GM19043 (cell line): ENCODE measurements at regions not wholly inside any gene's neighbourhood (a gene's known extent, or its start where the extent isn't known, plus 50 kb on each side); places are given as distances from the start of the nearest gene placed in this dataset.

Source experiments
- ATAC-seq: cut with Tn5 transposase; IDR thresholded peaks from one replicate; pipeline ENCODE4 v1.9.1; 2021; ENCODE audit warnings: low read depth; ENCODE audit not compliant: unreplicated experiment

DNA sequence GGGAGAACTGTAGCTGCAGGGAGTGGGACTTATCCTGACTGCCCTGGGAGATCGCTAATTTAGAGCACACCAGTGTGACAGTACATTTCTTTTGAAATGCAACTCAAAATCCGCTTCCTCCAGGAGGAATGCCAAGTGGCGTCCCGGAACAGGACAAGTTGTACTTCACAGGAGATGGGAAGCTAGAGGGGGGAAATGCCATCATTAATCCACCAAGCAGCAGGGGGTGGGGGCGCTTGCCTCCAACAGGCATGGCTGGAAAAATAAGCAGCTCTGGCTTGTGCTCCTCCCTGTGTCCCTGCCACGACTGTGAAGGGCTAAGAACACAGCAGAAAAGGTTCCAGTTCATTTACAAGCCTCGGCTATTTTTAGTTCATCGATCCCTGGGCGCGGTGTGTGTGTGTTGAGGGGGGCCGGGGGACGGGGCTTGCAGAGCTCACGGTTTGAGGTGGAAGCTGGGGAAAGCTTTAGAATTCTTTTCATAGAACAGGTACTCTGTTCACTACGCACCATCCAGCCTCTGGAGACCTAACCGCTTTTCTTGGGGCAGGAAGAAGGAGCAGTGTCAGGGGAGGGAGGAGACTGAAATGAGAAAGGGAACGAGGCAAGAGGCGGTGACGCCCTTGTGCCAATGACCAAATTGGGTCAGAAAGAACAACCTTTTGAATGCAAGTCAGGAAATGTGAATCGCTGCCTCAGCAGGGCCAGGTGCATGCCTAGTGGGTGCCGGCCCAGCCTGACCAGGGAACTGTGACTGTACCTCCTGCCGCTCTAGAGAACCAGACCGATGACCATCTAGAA lies 51.8 kb upstream of the DGKG start:
- peak; percentile 76 for ATAC-seq

DNA sequence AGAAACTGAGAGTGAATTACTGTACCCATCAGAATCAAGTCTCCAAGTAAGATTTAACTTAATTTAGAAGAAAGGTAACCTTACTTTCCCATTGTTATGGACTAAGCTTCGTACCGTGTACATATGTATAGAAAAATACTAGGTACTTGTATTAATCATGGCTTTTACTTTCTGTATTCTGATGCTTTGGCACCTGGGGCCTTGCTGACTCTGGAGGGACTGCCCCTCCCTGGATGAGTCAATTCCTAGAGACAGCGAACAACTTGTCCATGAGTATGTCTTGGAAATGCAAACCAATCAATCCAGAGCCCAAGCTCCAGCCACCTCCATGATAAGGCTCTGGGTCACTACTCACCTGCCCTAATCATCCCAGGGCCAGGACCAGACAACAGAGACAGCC lies 50.0 kb upstream of the DGKG start:
- ATAC-seq: no peak
